CD4-positive, alpha-beta T cell (primary cell): ENCODE measurements at regions not wholly inside any gene's neighbourhood (a gene's known extent, or its start where the extent isn't known, plus 50 kb on each side); places are given as distances from the start of the nearest gene placed in this dataset.
A peak's percentile ranks its signal among the peaks of the same experiment; 100 is the strongest.
"Not testable (repeated sequence)": the region's sequence is repeated elsewhere in the genome, so short reads cannot be mapped to it uniquely, and the experiment has no call there.

Experiments used
- ATAC-seq: fragments of 200-7000 bp; cut with Tn5 transposase; one replicate; pipeline ENCODE4 v1.10.0; 2022; ENCODE audit warnings: mild to moderate bottlenecking; ENCODE audit not compliant: poor library complexity
- CTCF ChIA-PET: fragments of 350-600 bp; sonication (Branson Sonifier 250); formaldehyde crosslinking; loops from one replicate; lab custom pipeline; 2021; ENCODE audit warnings: antibody characterized with exemption, inconsistent platforms; lab: Charles Lee
- POLR2A ChIA-PET: fragments of 350-600 bp; sonication (Branson Sonifier 250); formaldehyde crosslinking; loops from one replicate; lab custom pipeline; 2021; ENCODE audit warnings: antibody characterized with exemption, inconsistent platforms; lab: Charles Lee
- DNase-seq, 14 experiments: peaks; one replicate each; pipeline ENCODE4 v3.0.0-alpha.2; 2013 to 2020; ENCODE audit warnings: mixed read lengths in 2 of 14
- H3K27ac ChIP-seq, 2 donors: one replicate each; pipeline versions ENCODE4 v1.5.1 to v1.7.0; 2013; ENCODE audit warnings: low read length in 2 of 2, low read depth in 1 of 2, mild to moderate bottlenecking in 1 of 2
- H3K27me3 ChIP-seq, 2 experiments: 1 replicate in 1 of 2; 2 replicates in 1 of 2; pipeline versions ENCODE4 v1.6.1 to v1.7.0; 2013; ENCODE audit warnings: low read length in 2 of 2, control low read depth in 1 of 2, mild to moderate bottlenecking in 1 of 2, moderate library complexity in 1 of 2; ENCODE audit not compliant: insufficient read depth in 2 of 2, control insufficient read depth in 1 of 2
- H3K36me3 ChIP-seq: one replicate; pipeline ENCODE4 v1.6.1; 2013; ENCODE audit warnings: low read length, control low read depth; ENCODE audit not compliant: insufficient read depth
- H3K4me1 ChIP-seq: one replicate; pipeline ENCODE4 v1.6.1; 2013; ENCODE audit warnings: low read length, control low read depth; ENCODE audit not compliant: insufficient read depth
- H3K4me3 ChIP-seq: one replicate; pipeline ENCODE4 v1.5.1; 2013; ENCODE audit warnings: mild to moderate bottlenecking, low read length, moderate library complexity
- H3K9me3 ChIP-seq, 2 experiments: 1 replicate in 1 of 2; 2 replicates in 1 of 2; pipeline versions ENCODE4 v1.6.1 to v1.7.0; 2013; ENCODE audit warnings: low read length in 2 of 2, mild to moderate bottlenecking in 2 of 2, control low read depth in 1 of 2, moderate library complexity in 1 of 2; ENCODE audit not compliant: control insufficient read depth in 1 of 2, insufficient read depth in 1 of 2
- H3K27ac Mint-ChIP-seq: one replicate; pipeline ENCODE4 v1.8.0; 2020; ENCODE audit warnings: mixed read lengths
- H3K27me3 Mint-ChIP-seq: one replicate; pipeline ENCODE4 v1.8.0; 2021; ENCODE audit warnings: mixed read lengths
- H3K36me3 Mint-ChIP-seq: one replicate; pipeline ENCODE4 v1.8.0; 2021; ENCODE audit warnings: low read depth, mixed read lengths
- H3K4me1 Mint-ChIP-seq: one replicate; pipeline ENCODE4 v1.8.0; 2021; ENCODE audit warnings: low read depth, mixed read lengths
- H3K4me3 Mint-ChIP-seq: one replicate; pipeline ENCODE4 v1.8.0; 2020; ENCODE audit warnings: mild to moderate bottlenecking, mixed read lengths
- H3K9me3 Mint-ChIP-seq: one replicate; pipeline ENCODE4 v1.8.0; 2020; ENCODE audit warnings: mixed read lengths
- CTCF ChIP-seq: fragments of 200-600 bp; IDR thresholded peaks from one replicate; pipeline ENCODE4 v1.8.0; 2022; ENCODE audit warnings: antibody characterized with exemption, mild to moderate bottlenecking
- intact Hi-C, 2 experiments: fragments of 100-400 bp; cut with DNase I in 1 of 2; cut with micrococcal nuclease in 1 of 2; formaldehyde crosslinking; loops; one replicate each; pipeline versions ENCODE4 v1.15.1 to v1.9.0; 2023 to 2025; cut with DNase I, micrococcal nuclease

DNA sequence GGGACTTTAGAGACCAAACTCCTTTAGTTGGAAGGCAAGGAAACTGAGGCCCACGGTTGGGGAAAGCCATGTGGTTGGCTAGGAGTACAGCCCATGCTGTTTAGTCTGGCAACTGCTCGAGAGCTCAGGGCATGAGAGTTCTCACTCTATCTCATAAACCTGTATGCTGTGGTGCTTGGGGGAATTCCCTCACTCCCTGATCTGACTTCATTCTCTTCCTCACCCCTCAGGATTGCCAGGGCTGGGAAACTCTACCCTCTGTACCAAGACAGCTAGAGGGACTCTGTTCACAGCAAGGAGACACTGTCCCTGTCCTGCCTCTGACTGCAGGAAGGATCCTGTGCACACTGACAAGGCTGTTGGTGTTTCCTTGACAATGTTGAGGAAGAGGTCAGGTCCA lies 230.2 kb downstream of the ZNF621 start:
- Histone ChIP-seq H3K27ac (no peak overlapping the region), H3K4me1 (no peaks in the 10 kb centered on the region), H3K36me3 (no peaks in the 10 kb centered on the region), H3K27me3 (no peaks in the 10 kb centered on the region), H3K4me3 (no peak overlapping the region), H3K9me3 (no peaks in the 10 kb centered on the region)
- Mint-ChIP-seq H3K27me3 (peaks cover 19% of the 10 kb centered on the region), H3K27ac (no peak overlapping the region), H3K4me1 (no peaks in the 10 kb centered on the region), H3K36me3 (no peaks in the 10 kb centered on the region), H3K4me3 (no peak overlapping the region), H3K9me3 (peaks cover 5% of the 10 kb centered on the region)
- ATAC-seq (no peak), DNase-seq (no peak)
- CTCF ChIA-PET: no interaction called here
- intact Hi-C loops: no loop called here
- POLR2A ChIA-PET: no interaction called here
- TF ChIP-seq CTCF: no peak

- H3K9me3 Mint-ChIP-seq: peaks cover 8% of the 10 kb centered on the region
- H3K27ac Mint-ChIP-seq: no peak overlapping the region
- no peaks in the 10 kb centered on the region for H3K27me3 ChIP-seq
- no peaks in the 10 kb centered on the region for H3K4me1 ChIP-seq
- ChIA-PET POLR2A (no interaction called here), CTCF (no interaction called here)
- H3K4me1 Mint-ChIP-seq: no peaks in the 10 kb centered on the region
- H3K27me3 Mint-ChIP-seq: peaks cover 19% of the 10 kb centered on the region
- no peaks in the 10 kb centered on the region for H3K9me3 ChIP-seq
- no peak overlapping the region for H3K27ac ChIP-seq
- DNase-seq (no peak), ATAC-seq (no peak)
- H3K36me3 Mint-ChIP-seq: no peaks in the 10 kb centered on the region
- no peaks in the 10 kb centered on the region for H3K36me3 ChIP-seq
- H3K4me3 ChIP-seq: no peak overlapping the region
- H3K4me3 Mint-ChIP-seq: no peak overlapping the region
- intact Hi-C loops: no loop called here
- no peak for TF ChIP-seq CTCF
Measured at GRCh38 chr3:40756500-40756899, 231.7 kb downstream of the ZNF621 start.

DNA sequence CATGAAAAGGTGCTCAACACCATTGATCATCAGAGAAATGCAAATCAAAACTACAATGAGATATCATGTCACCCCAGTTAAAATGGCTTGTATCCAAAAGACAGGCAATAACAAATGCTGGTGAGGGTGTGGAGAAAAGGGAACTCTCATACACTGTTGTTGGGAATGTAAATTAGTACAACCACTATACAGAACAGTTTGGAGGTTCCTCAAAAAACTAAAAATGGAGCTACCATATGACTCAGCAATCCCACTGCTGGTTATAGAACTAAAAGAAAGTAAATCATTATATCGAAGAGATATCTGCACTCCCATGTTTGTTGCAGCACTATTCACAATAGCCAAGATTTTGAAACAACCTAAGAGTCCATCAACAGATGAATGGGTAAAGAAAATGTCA lies 238.0 kb downstream of the ZNF621 start:
- ATAC-seq, H3K27ac Mint-ChIP-seq: not testable (repeated sequence)

GRCh38 chr3:40763807-40764206 lies 239.0 kb downstream of the ZNF621 start:
- no peak for DNase-seq
- no peak overlapping the region for H3K4me3 Mint-ChIP-seq
- peaks cover 8% of the 10 kb centered on the region for H3K9me3 Mint-ChIP-seq
- no peak overlapping the region for H3K27ac Mint-ChIP-seq
- Histone ChIP-seq H3K36me3 (no peaks in the 10 kb centered on the region), H3K4me3 (no peak overlapping the region), H3K27me3 (peaks cover 0 to 2% of the 10 kb centered on the region in 2 experiments), H3K4me1 (no peaks in the 10 kb centered on the region), H3K9me3 (no peaks in the 10 kb centered on the region), H3K27ac (no peak overlapping the region)
- ChIA-PET POLR2A (no interaction called here), CTCF (no interaction called here)
- no peaks in the 10 kb centered on the region for H3K36me3 Mint-ChIP-seq
- no peak for ATAC-seq
- intact Hi-C loops: no loop called here
- H3K27me3 Mint-ChIP-seq: peaks cover 4% of the 10 kb centered on the region
- H3K4me1 Mint-ChIP-seq: no peaks in the 10 kb centered on the region
- TF ChIP-seq CTCF: no peak

More for the DNA sequence above, 238.0 kb downstream of the ZNF621 start:
- H3K27ac ChIP-seq, H3K9me3 Mint-ChIP-seq, H3K9me3 ChIP-seq, H3K27me3 ChIP-seq, H3K4me3 ChIP-seq, H3K36me3 ChIP-seq, H3K27me3 Mint-ChIP-seq, H3K4me1 ChIP-seq, intact Hi-C loops, H3K4me1 Mint-ChIP-seq, CTCF ChIA-PET, H3K36me3 Mint-ChIP-seq, H3K4me3 Mint-ChIP-seq, POLR2A ChIA-PET: not testable (repeated sequence)
- peak in 2 of 14 experiments; percentile 3 to 4 for DNase-seq
